ENCODE measurements at regions not wholly inside any gene's neighbourhood (a gene's known extent, or its start where the extent isn't known, plus 50 kb on each side); places are given as distances from the start of the nearest gene placed in this dataset.

- Histone ChIP-seq H2BK20ac (ENCODE audit: low read length) (no peak overlapping the region), H2BK12ac (ENCODE audit: low read depth, low read length) (no peak overlapping the region), H2AK5ac (ENCODE audit: low read depth, low read length) (no peak overlapping the region), H3K14ac (ENCODE audit: insufficient read length) (no peak overlapping the region), H3K27me3 (replicated peaks in 1 of 4; ENCODE audit: control insufficient read depth in 3 of 4, extremely low read depth in 1 of 4, insufficient read depth in 3 of 4, low read length in 3 of 4) (no peaks in the 10 kb centered on the region), H3K18ac (ENCODE audit: extremely low read depth, low read length) (no peak overlapping the region), H3K36me3 (ENCODE audit: control insufficient read depth in 2 of 4, insufficient read depth in 4 of 4, low read length in 3 of 4) (no peaks in the 10 kb centered on the region), H4K5ac (ENCODE audit: insufficient read length, low read depth, low read length) (no peak overlapping the region), H3K4me2 (ENCODE audit: insufficient read depth in 1 of 2, low read depth in 2 of 2, low read length in 2 of 2) (no peak overlapping the region), H3K23me2 (ENCODE audit: low read depth, low read length) (no peaks in the 10 kb centered on the region), H3K4me3 (ENCODE audit: extremely low read depth in 1 of 4, insufficient read depth in 2 of 4, low read depth in 3 of 4, low read length in 4 of 4) (no peak overlapping the region), H3K79me1 (ENCODE audit: low read depth, low read length) (no peaks in the 10 kb centered on the region), H3K23ac (ENCODE audit: insufficient read length) (no peak overlapping the region), H2AFZ (ENCODE audit: low read length) (no peak overlapping the region), H3K79me2 (ENCODE audit: control insufficient read depth in 1 of 2, insufficient read depth in 2 of 2, low read length in 2 of 2) (no peaks in the 10 kb centered on the region), H3K56ac (replicated peaks; ENCODE audit: insufficient read length, low read depth, low read length) (no peak overlapping the region), H4K20me1 (replicated peaks in 1 of 2; ENCODE audit: control insufficient read depth in 1 of 2, insufficient read depth in 2 of 2, low read length in 2 of 2) (no peaks in the 10 kb centered on the region), H4K8ac (ENCODE audit: extremely low read depth, insufficient read depth, low read length) (no peak overlapping the region), H4K91ac (replicated peaks; ENCODE audit: insufficient read length, low read length) (no peak overlapping the region), H3K9ac (replicated peaks in 1 of 4; ENCODE audit: extremely low read depth in 1 of 4, low read depth in 3 of 4, low read length in 3 of 4) (no peak overlapping the region), H2BK15ac (ENCODE audit: low read length) (no peak overlapping the region), H2BK5ac (ENCODE audit: low read depth, low read length) (no peak overlapping the region), H3K4ac (replicated peaks; ENCODE audit: insufficient read length, low read depth, low read length) (no peak overlapping the region), H3K4me1 (replicated peaks in 1 of 4; ENCODE audit: control insufficient read depth in 3 of 4, insufficient read depth in 4 of 4, low read length in 3 of 4) (no peaks in the 10 kb centered on the region), H2BK120ac (replicated peaks; ENCODE audit: low read depth, low read length) (no peak overlapping the region), H3K27ac (ENCODE audit: low read depth, low read length) (no peak overlapping the region), H3K9me3 (ENCODE audit: insufficient read depth in 2 of 2, low read depth in 1 of 2, low read length in 1 of 2) (peaks cover 42 to 81% of the 10 kb centered on the region in 2 experiments)
- DNase-seq (ENCODE audit: low read depth in 1 of 2, low spot score in 2 of 2): no peak
- POLR2A ChIA-PET (ENCODE audit: partially characterized antibody): no interaction called here
- WGBS, 2 experiments (ENCODE audit: extremely low coverage in 1 of 2, insufficient coverage in 1 of 2, insufficient read length in 1 of 2, insufficient replicate concordance in 2 of 2, low coverage in 1 of 2, low lambda C conversion rate in 2 of 2, missing lambda C conversion rate in 1 of 2): 73% methylated on average over 8 of the region's 11 CpGs; no CpG with 5 or more reads in 1 of the 2 experiments
- CTCF ChIA-PET (ENCODE audit: partially characterized antibody): no interaction called here
- no peak for FAIRE-seq
- TF ChIP-seq EP300 (IDR thresholded peaks at IDR 0.05; ENCODE audit: borderline replicate concordance in 1 of 2, low read depth in 2 of 2, low read length in 2 of 2) (no peak), CREB1 (IDR thresholded peaks at IDR 0.05) (no peak), SRF (IDR thresholded peaks at IDR 0.05; ENCODE audit: low read depth, low read length) (no peak), CTCF (IDR thresholded peaks at IDR 0.05; ENCODE audit: control extremely low read depth in 1 of 3, insufficient read depth in 1 of 3, low read depth in 1 of 3, low read length in 3 of 3) (no peak), JUND (IDR thresholded peaks at IDR 0.05; ENCODE audit: low read length) (no peak), CHD2 (IDR thresholded peaks at IDR 0.05; ENCODE audit: low read length) (no peak), BACH1 (IDR thresholded peaks at IDR 0.05; ENCODE audit: low read length) (no peak), MAFK (IDR thresholded peaks at IDR 0.05; ENCODE audit: low read depth, low read length) (no peak), HDAC2 (IDR thresholded peaks at IDR 0.05; ENCODE audit: borderline replicate concordance in 1 of 2, low read depth in 2 of 2, low read length in 2 of 2) (no peak), RAD21 (IDR thresholded peaks at IDR 0.05 in 1 of 2, conservative IDR thresholded peaks at IDR 0.05 in 1 of 2; ENCODE audit: low read depth in 2 of 2, low read length in 2 of 2) (no peak), KDM5A (IDR thresholded peaks at IDR 0.05; ENCODE audit: low read length) (no peak)
- TF ChIP-seq, protein P1, sequence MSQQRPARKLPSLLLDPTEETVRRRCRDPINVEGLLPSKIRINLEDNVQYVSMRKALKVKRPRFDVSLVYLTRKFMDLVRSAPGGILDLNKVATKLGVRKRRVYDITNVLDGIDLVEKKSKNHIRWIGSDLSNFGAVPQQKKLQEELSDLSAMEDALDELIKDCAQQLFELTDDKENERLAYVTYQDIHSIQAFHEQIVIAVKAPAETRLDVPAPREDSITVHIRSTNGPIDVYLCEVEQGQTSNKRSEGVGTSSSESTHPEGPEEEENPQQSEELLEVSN (IDR thresholded peaks at IDR 0.05): no peak
Measured at GRCh38 chr14:105968291-105968690, 441.9 kb downstream of the TMEM121 start.

Data from H1 (cell line).